CD4-positive, alpha-beta T cell treated with Interleukin-10 for 1 hour (primary cell): ENCODE measurements at regions not wholly inside any gene's neighbourhood (a gene's known extent, or its start where the extent isn't known, plus 50 kb on each side); places are given as distances from the start of the nearest gene placed in this dataset.

ENCODE experiments used
- DNase-seq: peaks from one replicate; pipeline ENCODE4 v3.0.0-alpha.2; 2020

GRCh38 chr4:34091451-34091850, 2152.9 kb downstream of the ARAP2 start:
- DNase-seq = no peak

- no peak for DNase-seq
Observed at GRCh38 chr4:34094114-34094513, 2150.2 kb downstream of the ARAP2 start.

- DNase-seq = no peak
Observed at GRCh38 chr4:34105311-34105710, 2139.0 kb downstream of the ARAP2 start.

GRCh38 chr4:34108391-34108790, 2135.9 kb downstream of the ARAP2 start:
- DNase-seq = no peak

- DNase-seq = no peak
Observed at GRCh38 chr4:34112573-34112972, 2131.7 kb downstream of the ARAP2 start.

GRCh38 chr4:34138385-34138784, 2105.9 kb downstream of the ARAP2 start:
- no peak for DNase-seq

- DNase-seq = no peak
Observed at GRCh38 chr4:34139346-34139745, 2105.0 kb downstream of the ARAP2 start.

- DNase-seq = no peak
Observed at GRCh38 chr4:34148322-34148908, 2095.9 kb downstream of the ARAP2 start.

GRCh38 chr4:34157547-34157946, 2086.8 kb downstream of the ARAP2 start:
- no peak for DNase-seq

- no peak for DNase-seq
Observed at GRCh38 chr4:34158878-34159277, 2085.4 kb downstream of the ARAP2 start.

- no peak for DNase-seq
Observed at GRCh38 chr4:34170946-34171345, 2073.4 kb downstream of the ARAP2 start.

GRCh38 chr4:34176609-34177008, 2067.7 kb downstream of the ARAP2 start:
- no peak for DNase-seq

GRCh38 chr4:34178476-34178875, 2065.8 kb downstream of the ARAP2 start:
- no peak for DNase-seq

- no peak for DNase-seq
Observed at GRCh38 chr4:34181311-34181841, 2062.9 kb downstream of the ARAP2 start.

- DNase-seq = no peak
Observed at GRCh38 chr4:34181891-34182290, 2062.4 kb downstream of the ARAP2 start.

GRCh38 chr4:34182306-34182705, 2062.0 kb downstream of the ARAP2 start:
- DNase-seq = no peak

GRCh38 chr4:34183926-34184325, 2060.4 kb downstream of the ARAP2 start:
- DNase-seq = no peak

- no peak for DNase-seq
Observed at GRCh38 chr4:34187056-34187455, 2057.3 kb downstream of the ARAP2 start.

GRCh38 chr4:34191443-34191842, 2052.9 kb downstream of the ARAP2 start:
- no peak for DNase-seq

- DNase-seq = no peak
Observed at GRCh38 chr4:34193451-34194154, 2050.7 kb downstream of the ARAP2 start.

GRCh38 chr4:34194585-34194984, 2049.7 kb downstream of the ARAP2 start:
- DNase-seq = no peak

GRCh38 chr4:34196375-34196774, 2047.9 kb downstream of the ARAP2 start:
- DNase-seq = no peak

- no peak for DNase-seq
Observed at GRCh38 chr4:34198966-34199365, 2045.3 kb downstream of the ARAP2 start.

GRCh38 chr4:34200535-34200934, 2043.8 kb downstream of the ARAP2 start:
- no peak for DNase-seq

GRCh38 chr4:34202154-34202553, 2042.2 kb downstream of the ARAP2 start:
- no peak for DNase-seq
